HPDE6-E6E7 (cell line): ENCODE measurements at regions not wholly inside any gene's neighbourhood (a gene's known extent, or its start where the extent isn't known, plus 50 kb on each side); places are given as distances from the start of the nearest gene placed in this dataset.
"Not testable (repeated sequence)": the region's sequence is repeated elsewhere in the genome, so short reads cannot be mapped to it uniquely, and the experiment has no call there.

Source experiments
- DNase-seq: peaks from one replicate; pipeline ENCODE4 v3.0.0; 2011; ENCODE audit warnings: missing footprints; ENCODE audit errors: extremely low spot score

GRCh38 chr3:5357089-5357488 lies 169.6 kb downstream of the EDEM1 start:
- no peak for DNase-seq

GRCh38 chr3:5358911-5359310 lies 171.4 kb downstream of the EDEM1 start:
- DNase-seq: no peak

- no peak for DNase-seq
These were observed 172.9 kb downstream of the EDEM1 start for GRCh38 chr3:5360453-5360852.

DNA sequence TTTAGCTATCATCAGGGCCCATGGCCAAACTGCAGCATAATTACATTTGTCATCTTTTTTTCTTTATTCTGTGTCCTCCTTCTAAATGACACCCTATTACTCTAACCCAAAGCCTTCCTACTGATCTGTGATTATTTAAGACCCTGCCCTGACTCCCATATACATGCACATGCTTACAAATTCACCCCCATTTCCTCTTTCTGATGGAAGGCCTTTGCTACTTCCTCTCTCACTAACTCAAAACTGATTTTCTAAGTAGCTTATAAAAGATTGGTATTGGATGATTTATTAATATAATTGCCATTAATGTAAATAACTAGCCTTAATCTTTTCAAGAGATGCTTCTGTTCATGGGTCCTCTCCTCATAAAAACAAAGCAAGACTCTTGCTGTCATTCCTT lies 179.2 kb downstream of the EDEM1 start:
- no peak for DNase-seq

GRCh38 chr3:5371555-5371954 lies 184.0 kb downstream of the EDEM1 start:
- not testable (repeated sequence) for DNase-seq

DNA sequence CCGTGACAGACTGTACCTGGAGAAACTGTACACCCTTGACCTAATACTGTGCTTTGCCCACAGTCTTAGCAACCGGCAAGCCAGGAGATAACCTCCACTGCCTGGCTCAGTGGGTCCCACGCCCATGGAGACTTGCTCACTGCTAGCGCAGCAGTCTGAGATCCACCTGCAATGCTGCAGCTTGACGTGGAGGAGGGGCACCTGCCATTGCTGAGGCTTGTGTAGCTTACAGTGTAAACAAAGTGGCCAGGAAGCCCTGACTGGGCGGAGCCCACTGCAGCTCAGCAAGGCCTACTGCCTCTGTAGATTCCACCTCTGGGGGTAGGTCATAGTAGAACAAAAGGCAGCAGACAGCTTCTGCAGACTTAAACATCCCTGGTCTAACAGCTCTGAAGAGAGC lies 189.3 kb downstream of the EDEM1 start:
- DNase-seq: no peak

- DNase-seq: not testable (repeated sequence)
These were observed 191.8 kb downstream of the EDEM1 start for GRCh38 chr3:5379266-5379665.

DNA sequence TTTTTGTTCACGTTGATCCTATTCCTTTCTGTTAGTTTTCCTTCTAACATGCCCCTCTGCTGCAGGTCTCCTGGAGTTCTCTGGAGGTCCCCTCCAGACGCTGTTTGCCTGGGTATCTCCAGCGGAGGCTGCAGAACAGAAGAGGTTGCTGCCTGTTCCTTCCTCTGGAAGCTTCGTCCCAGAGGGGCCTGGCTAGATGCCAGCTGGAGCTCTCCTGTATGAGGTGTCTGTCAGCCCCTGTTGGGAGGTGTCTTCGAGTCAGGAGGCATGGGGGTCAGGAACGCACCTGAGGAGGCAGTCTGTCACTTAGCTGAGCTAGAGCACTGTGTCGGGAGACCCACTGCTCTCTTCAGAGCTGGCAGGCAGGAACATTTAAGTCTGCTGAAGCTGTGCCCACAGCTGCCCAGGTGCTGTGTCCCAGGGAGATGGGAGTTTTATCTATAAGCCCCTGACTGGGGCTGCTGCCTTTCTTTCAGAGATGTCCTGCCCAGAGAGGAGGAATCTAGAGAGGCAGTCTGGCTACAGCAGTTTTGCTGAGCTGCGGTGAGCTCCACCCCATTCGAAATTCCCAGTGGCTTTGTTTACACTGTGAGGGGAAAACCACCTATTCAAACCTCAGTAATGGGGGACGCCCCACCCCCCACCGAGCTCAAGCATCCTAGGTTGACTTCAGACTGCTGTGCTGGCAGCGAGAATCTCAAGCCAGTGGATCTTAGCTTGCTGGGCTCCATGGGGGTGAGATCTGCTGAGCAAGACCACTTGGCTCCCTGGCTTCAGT lies 196.2 kb downstream of the EDEM1 start:
- not testable (repeated sequence) for DNase-seq

GRCh38 chr3:5384557-5385236 lies 197.2 kb downstream of the EDEM1 start:
- no peak for DNase-seq

DNA sequence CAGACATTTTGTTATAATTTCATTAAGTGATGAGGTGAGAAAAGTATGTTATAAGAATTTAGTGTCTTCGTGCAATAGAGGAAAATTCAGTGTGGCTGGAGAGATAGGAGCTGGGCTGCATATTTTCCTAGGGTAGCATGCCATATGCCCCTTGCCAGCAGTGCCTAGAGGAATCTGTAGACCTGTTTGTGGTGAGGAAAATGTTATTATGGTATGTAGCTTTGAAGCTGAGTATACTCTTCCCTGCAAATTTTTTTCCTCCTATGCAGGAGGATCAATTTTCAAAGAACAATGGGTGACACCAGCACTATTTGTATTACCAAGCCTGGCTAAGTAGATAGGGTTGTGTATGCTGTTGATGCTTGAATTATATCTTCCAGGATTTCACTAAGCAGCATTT lies 200.6 kb downstream of the EDEM1 start:
- no peak for DNase-seq

DNA sequence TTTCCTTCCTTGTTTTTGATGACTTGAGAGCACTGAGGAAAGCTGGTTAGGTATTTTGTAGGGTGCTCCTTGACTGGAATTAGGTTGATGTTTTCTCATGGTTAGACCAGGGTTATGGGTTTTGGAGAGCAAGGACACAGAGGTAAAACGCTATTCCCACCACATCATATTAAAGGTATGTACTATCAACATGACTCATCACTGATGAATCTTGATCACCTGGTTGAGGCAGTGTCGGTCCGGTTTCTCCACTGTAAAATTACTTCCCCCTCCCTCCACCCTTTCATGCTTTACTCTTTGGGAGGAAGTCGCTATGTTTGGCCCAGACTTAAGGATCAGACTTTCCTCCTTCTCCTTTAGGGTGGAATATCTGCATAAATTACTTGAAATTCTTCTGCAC lies 201.6 kb downstream of the EDEM1 start:
- DNase-seq: peak; percentile 21

- no peak for DNase-seq
These were observed 202.7 kb downstream of the EDEM1 start for GRCh38 chr3:5390221-5390620.

DNA sequence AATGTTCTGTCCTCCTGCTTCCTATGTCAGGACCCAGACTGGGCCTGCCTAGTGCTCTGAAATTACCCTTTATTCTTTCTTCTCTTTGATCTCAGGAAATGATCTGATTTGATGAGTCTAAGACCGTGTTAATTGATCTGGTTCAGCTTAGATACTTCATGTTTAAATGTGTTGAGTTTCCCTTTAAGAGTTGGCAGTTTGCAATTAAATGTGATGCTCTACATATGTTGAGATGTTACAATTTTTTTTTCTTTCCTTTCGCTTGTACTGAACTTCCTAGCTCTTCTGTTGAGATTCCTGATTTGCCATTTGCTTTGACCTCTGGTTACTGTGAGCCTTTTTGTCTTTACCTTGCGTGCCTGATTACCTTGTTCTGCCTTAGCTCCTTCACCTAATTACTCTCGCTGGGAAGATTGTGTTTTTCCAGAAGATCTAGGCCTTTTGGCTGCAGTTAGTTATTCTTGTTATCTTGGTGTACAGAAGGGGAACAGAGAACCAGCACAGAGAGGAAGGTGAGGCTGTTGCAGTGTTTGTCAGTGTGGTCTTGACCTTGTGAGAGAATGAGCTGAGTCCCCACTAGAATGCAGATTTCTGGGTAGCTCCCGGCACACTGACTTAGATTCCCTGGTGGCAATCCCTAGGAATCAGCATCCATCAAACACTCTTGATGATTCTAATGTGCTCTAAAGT lies 203.6 kb downstream of the EDEM1 start:
- DNase-seq: no peak

DNA sequence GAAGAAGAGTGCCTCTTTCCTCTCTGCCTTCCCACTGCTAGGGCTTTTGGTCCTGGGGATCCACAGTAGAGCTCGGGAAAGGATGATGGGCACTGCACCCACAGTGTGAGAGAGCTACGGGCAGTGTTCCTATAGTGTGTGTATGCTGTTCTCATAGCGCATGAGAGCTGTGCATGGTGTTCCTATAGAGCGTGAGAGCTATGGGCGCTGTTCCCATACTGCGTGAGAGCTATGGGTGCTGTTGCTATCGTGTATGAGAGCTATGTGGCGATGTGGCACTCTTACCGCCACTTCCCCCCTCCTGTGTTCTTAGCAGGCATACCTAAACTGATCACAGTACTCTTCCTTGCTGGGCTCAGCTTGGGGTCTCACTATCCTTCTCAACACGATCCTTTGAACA lies 213.5 kb downstream of the EDEM1 start:
- DNase-seq: no peak

GRCh38 chr3:5404718-5405117 lies 217.2 kb downstream of the EDEM1 start:
- no peak for DNase-seq

GRCh38 chr3:5411786-5412185 lies 224.3 kb downstream of the EDEM1 start:
- no peak for DNase-seq

GRCh38 chr3:5423076-5423475 lies 235.6 kb downstream of the EDEM1 start:
- DNase-seq: no peak

GRCh38 chr3:5423523-5423922 lies 236.0 kb downstream of the EDEM1 start:
- no peak for DNase-seq

GRCh38 chr3:5425371-5425770 lies 237.9 kb downstream of the EDEM1 start:
- DNase-seq: no peak

DNA sequence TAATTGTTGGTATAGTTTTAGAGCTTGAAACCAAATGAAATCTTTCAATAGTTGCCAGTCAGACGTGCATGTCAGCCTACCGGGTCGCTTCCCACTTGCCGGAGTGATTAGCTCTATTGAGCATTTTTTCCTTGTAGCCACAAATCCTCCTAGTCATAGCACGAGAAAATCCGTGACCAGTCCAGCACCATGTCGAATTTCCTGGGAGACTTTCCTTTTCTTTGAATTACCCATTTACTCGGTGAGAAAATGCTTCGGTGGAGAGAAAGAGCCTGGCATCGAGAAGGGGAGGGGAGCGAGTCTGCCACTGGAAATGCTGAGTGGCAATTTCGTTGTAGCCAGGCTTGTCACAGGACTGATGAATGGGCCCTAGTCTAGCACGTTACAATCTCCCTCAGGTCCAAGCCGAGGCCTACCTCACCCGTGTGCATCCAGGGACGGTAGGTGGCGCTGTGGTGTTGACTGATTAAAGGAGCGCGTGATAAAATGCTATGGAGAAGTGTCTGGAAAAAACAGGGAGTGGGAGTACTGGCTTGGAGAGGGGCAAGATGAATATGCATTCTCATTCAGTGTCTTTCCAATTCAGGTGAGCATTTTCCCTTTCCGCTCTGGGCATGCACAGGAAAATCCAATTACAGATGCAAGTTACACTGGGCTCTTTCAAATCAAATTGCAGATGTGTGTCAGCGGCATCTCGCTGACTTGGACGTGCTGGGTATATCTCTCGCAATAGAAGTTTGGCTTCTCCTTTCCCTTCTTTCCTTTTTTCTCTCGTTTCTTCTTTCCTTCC lies 238.8 kb downstream of the EDEM1 start:
- peak; percentile 22 for DNase-seq

- DNase-seq: no peak
These were observed 239.5 kb downstream of the EDEM1 start for GRCh38 chr3:5427021-5427420.

- DNase-seq: no peak
These were observed 240.4 kb downstream of the EDEM1 start for GRCh38 chr3:5427938-5428337.
